SU-DHL-6 (cell line): ENCODE measurements at regions not wholly inside any gene's neighbourhood (a gene's known extent, or its start where the extent isn't known, plus 50 kb on each side); places are given as distances from the start of the nearest gene placed in this dataset.

Experiments
- CTCF ChIP-seq: fragments of 200-600 bp; sonication (generic); IDR thresholded peaks from one replicate; pipeline ENCODE4 v1.5.1; 2017; ENCODE audit warnings: antibody characterized with exemption, mild to moderate bottlenecking, low read length, moderate library complexity; ENCODE audit not compliant: insufficient read depth, poor library complexity, severe bottlenecking
- EZH2phosphoT487 ChIP-seq: fragments of 200-600 bp; sonication (generic), shearing (Covaris generic); conservative IDR thresholded peaks from 2 replicates; pipeline ENCODE4 v1.6.1; 2018; ENCODE audit warnings: mild to moderate bottlenecking, antibody characterized with exemption, low read length, moderate library complexity, mixed read lengths

- no peak for TF ChIP-seq EZH2phosphoT487
- no peak for TF ChIP-seq CTCF
Measured at GRCh38 chr15:97446138-97446537, 514.4 kb upstream of the ARRDC4 start.
